ENCODE measurements at regions not wholly inside any gene's neighbourhood (a gene's known extent, or its start where the extent isn't known, plus 50 kb on each side); places are given as distances from the start of the nearest gene placed in this dataset.

GRCh38 chr2:151091583-151091982 lies 170.1 kb downstream of the RBM43 start:
- TF ChIP-seq FOXA1 (IDR thresholded peaks at IDR 0.05) (no peak), HNF4A (conservative IDR thresholded peaks at IDR 0.05) (no peak), FOXA2 (IDR thresholded peaks at IDR 0.05) (no peak), SP1 (IDR thresholded peaks at IDR 0.05) (no peak), RAD21 (IDR thresholded peaks at IDR 0.05) (no peak), TAF1 (conservative IDR thresholded peaks at IDR 0.05) (no peak), HNF4G (IDR thresholded peaks at IDR 0.05) (no peak), MAX (IDR thresholded peaks at IDR 0.05) (no peak), GABPA (IDR thresholded peaks at IDR 0.05 in 1 of 2, conservative IDR thresholded peaks at IDR 0.05 in 1 of 2) (no peak), ZBTB33 (IDR thresholded peaks at IDR 0.05) (no peak), JUND (IDR thresholded peaks at IDR 0.05) (no peak), RXRA (IDR thresholded peaks at IDR 0.05) (no peak), EGR1 (IDR thresholded peaks at IDR 0.05; ENCODE audit: low read depth in 2 of 2) (no peak), NR2F2 (IDR thresholded peaks at IDR 0.05) (no peak), CTCF (IDR thresholded peaks at IDR 0.05; ENCODE audit: low read depth, low read length, missing input control) (no peak), REST (IDR thresholded peaks at IDR 0.05) (no peak)
- no peaks in the 10 kb centered on the region for H3K27me3 ChIP-seq (ENCODE audit: control insufficient read depth in 4 of 4, insufficient read depth in 4 of 4, low read length in 3 of 4)
- WGBS, result 72% methylated on average over 3 of the region's 3 CpGs
- H3K4me3 ChIP-seq (ENCODE audit: low read depth in 1 of 3, low read length in 3 of 3), result no peak overlapping the region
- H3K27ac ChIP-seq (ENCODE audit: low read depth in 1 of 2, low read length in 2 of 2), result no peak overlapping the region
- H3K4me1 ChIP-seq (ENCODE audit: control insufficient read depth in 4 of 4, insufficient read depth in 4 of 4, low read length in 3 of 4), result no peaks in the 10 kb centered on the region
- no peak overlapping the region for H3K9ac ChIP-seq (ENCODE audit: low read depth in 1 of 2, low read length in 2 of 2)
- no peaks in the 10 kb centered on the region for H3K36me3 ChIP-seq (ENCODE audit: control insufficient read depth in 4 of 4, insufficient read depth in 3 of 4, low read depth in 1 of 4, low read length in 3 of 4)
- no peaks in the 10 kb centered on the region for H3K9me3 ChIP-seq (ENCODE audit: control insufficient read depth in 4 of 4, low read length in 3 of 4)
- no peak for DNase-seq (ENCODE audit: low spot score)

- Histone ChIP-seq H3K27ac (ENCODE audit: low read depth in 1 of 2, low read length in 2 of 2) (no peak overlapping the region), H3K9ac (ENCODE audit: low read depth in 1 of 2, low read length in 2 of 2) (no peak overlapping the region), H3K4me1 (ENCODE audit: control insufficient read depth in 4 of 4, insufficient read depth in 4 of 4, low read length in 3 of 4) (no peaks in the 10 kb centered on the region), H3K36me3 (ENCODE audit: control insufficient read depth in 4 of 4, insufficient read depth in 3 of 4, low read depth in 1 of 4, low read length in 3 of 4) (no peaks in the 10 kb centered on the region), H3K9me3 (ENCODE audit: control insufficient read depth in 4 of 4, low read length in 3 of 4) (no peaks in the 10 kb centered on the region), H3K27me3 (ENCODE audit: control insufficient read depth in 4 of 4, insufficient read depth in 4 of 4, low read length in 3 of 4) (peaks cover 0 to 5% (median 0%) of the 10 kb centered on the region in 4 donors), H3K4me3 (ENCODE audit: low read depth in 1 of 3, low read length in 3 of 3) (no peak overlapping the region)
- 85% methylated on average over 3 of the region's 3 CpGs for WGBS
- DNase-seq (ENCODE audit: low spot score), result no peak
- TF ChIP-seq YY1 (IDR thresholded peaks at IDR 0.05) (no peak), TAF1 (conservative IDR thresholded peaks at IDR 0.05) (no peak), HNF4G (IDR thresholded peaks at IDR 0.05) (no peak), FOXA2 (IDR thresholded peaks at IDR 0.05) (no peak), RAD21 (IDR thresholded peaks at IDR 0.05) (no peak), ZBTB33 (IDR thresholded peaks at IDR 0.05) (no peak), HNF4A (conservative IDR thresholded peaks at IDR 0.05) (no peak), SP1 (IDR thresholded peaks at IDR 0.05) (no peak), GABPA (IDR thresholded peaks at IDR 0.05 in 1 of 2, conservative IDR thresholded peaks at IDR 0.05 in 1 of 2) (no peak), EGR1 (IDR thresholded peaks at IDR 0.05; ENCODE audit: low read depth in 2 of 2) (no peak), RXRA (IDR thresholded peaks at IDR 0.05) (no peak), REST (IDR thresholded peaks at IDR 0.05) (no peak), NR2F2 (IDR thresholded peaks at IDR 0.05) (no peak), JUND (IDR thresholded peaks at IDR 0.05) (no peak)
These were observed 174.3 kb downstream of the RBM43 start for GRCh38 chr2:151087377-151087776.

All from liver (tissue), 8 donors.